H1 (cell line): ENCODE measurements at regions not wholly inside any gene's neighbourhood (a gene's known extent, or its start where the extent isn't known, plus 50 kb on each side); places are given as distances from the start of the nearest gene placed in this dataset.

Experiments used
- BCL11A ChIP-seq, 2 experiments: IDR thresholded peaks; one replicate each; pipeline ENCODE4 v1.6.1; 2011; ENCODE audit warnings: low read depth in 2 of 2, low read length in 2 of 2, mild to moderate bottlenecking in 2 of 2
- SP4 ChIP-seq: IDR thresholded peaks from 2 replicates; pipeline ENCODE4 v1.6.1; 2012; ENCODE audit warnings: low read length, inconsistent platforms
- SRF ChIP-seq: IDR thresholded peaks from 2 replicates; pipeline ENCODE4 v1.6.1; 2011; ENCODE audit warnings: mild to moderate bottlenecking, low read depth, low read length, moderate library complexity
- TF ChIP-seq, protein P1 (sequence below): fragments of 300-600 bp; sonication (generic); IDR thresholded peaks from 2 replicates; pipeline ENCODE4 v1.7.1; 2012; ENCODE audit warnings: low read length, moderate library complexity, mild to moderate bottlenecking, inconsistent platforms; ENCODE audit not compliant: insufficient replicate concordance

DNA sequence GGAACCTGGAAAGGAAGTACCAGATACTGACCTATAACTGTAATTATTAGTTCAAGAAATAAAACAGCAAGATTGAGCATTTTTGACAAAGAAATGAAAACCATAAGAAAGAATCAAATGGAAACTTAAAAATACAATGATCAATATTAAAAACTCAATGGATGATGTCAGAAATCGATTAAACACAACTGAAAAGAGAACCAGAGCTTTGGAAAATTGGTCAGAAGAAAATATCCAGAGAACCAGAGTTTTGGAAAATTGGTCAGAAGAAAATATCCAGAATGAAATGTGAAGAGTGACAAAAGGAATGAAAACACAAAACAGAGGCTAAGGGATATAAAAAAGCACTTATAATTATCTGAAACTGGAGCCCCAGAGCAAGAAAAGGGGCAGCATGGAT lies 438.6 kb downstream of the AJAP1 start (continued):
- TF ChIP-seq, protein P1, sequence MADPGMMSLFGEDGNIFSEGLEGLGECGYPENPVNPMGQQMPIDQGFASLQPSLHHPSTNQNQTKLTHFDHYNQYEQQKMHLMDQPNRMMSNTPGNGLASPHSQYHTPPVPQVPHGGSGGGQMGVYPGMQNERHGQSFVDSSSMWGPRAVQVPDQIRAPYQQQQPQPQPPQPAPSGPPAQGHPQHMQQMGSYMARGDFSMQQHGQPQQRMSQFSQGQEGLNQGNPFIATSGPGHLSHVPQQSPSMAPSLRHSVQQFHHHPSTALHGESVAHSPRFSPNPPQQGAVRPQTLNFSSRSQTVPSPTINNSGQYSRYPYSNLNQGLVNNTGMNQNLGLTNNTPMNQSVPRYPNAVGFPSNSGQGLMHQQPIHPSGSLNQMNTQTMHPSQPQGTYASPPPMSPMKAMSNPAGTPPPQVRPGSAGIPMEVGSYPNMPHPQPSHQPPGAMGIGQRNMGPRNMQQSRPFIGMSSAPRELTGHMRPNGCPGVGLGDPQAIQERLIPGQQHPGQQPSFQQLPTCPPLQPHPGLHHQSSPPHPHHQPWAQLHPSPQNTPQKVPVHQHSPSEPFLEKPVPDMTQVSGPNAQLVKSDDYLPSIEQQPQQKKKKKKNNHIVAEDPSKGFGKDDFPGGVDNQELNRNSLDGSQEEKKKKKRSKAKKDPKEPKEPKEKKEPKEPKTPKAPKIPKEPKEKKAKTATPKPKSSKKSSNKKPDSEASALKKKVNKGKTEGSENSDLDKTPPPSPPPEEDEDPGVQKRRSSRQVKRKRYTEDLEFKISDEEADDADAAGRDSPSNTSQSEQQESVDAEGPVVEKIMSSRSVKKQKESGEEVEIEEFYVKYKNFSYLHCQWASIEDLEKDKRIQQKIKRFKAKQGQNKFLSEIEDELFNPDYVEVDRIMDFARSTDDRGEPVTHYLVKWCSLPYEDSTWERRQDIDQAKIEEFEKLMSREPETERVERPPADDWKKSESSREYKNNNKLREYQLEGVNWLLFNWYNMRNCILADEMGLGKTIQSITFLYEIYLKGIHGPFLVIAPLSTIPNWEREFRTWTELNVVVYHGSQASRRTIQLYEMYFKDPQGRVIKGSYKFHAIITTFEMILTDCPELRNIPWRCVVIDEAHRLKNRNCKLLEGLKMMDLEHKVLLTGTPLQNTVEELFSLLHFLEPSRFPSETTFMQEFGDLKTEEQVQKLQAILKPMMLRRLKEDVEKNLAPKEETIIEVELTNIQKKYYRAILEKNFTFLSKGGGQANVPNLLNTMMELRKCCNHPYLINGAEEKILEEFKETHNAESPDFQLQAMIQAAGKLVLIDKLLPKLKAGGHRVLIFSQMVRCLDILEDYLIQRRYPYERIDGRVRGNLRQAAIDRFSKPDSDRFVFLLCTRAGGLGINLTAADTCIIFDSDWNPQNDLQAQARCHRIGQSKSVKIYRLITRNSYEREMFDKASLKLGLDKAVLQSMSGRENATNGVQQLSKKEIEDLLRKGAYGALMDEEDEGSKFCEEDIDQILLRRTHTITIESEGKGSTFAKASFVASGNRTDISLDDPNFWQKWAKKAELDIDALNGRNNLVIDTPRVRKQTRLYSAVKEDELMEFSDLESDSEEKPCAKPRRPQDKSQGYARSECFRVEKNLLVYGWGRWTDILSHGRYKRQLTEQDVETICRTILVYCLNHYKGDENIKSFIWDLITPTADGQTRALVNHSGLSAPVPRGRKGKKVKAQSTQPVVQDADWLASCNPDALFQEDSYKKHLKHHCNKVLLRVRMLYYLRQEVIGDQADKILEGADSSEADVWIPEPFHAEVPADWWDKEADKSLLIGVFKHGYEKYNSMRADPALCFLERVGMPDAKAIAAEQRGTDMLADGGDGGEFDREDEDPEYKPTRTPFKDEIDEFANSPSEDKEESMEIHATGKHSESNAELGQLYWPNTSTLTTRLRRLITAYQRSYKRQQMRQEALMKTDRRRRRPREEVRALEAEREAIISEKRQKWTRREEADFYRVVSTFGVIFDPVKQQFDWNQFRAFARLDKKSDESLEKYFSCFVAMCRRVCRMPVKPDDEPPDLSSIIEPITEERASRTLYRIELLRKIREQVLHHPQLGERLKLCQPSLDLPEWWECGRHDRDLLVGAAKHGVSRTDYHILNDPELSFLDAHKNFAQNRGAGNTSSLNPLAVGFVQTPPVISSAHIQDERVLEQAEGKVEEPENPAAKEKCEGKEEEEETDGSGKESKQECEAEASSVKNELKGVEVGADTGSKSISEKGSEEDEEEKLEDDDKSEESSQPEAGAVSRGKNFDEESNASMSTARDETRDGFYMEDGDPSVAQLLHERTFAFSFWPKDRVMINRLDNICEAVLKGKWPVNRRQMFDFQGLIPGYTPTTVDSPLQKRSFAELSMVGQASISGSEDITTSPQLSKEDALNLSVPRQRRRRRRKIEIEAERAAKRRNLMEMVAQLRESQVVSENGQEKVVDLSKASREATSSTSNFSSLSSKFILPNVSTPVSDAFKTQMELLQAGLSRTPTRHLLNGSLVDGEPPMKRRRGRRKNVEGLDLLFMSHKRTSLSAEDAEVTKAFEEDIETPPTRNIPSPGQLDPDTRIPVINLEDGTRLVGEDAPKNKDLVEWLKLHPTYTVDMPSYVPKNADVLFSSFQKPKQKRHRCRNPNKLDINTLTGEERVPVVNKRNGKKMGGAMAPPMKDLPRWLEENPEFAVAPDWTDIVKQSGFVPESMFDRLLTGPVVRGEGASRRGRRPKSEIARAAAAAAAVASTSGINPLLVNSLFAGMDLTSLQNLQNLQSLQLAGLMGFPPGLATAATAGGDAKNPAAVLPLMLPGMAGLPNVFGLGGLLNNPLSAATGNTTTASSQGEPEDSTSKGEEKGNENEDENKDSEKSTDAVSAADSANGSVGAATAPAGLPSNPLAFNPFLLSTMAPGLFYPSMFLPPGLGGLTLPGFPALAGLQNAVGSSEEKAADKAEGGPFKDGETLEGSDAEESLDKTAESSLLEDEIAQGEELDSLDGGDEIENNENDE = no peak
- TF ChIP-seq SRF = no peak
- TF ChIP-seq BCL11A (IDR thresholded peaks at IDR 0.05; ENCODE audit: low read depth in 2 of 2, low read length in 2 of 2) = no peak
- no peak for TF ChIP-seq SP4
- TF ChIP-seq, all 59 proteins: peak for 0
